Inflammatory macrophage treated with lipopolysaccharide for 4 hours (primary cell): ENCODE measurements at regions not wholly inside any gene's neighbourhood (a gene's known extent, or its start where the extent isn't known, plus 50 kb on each side); places are given as distances from the start of the nearest gene placed in this dataset.

Source experiments
- DNase-seq: peaks from one replicate; pipeline ENCODE4 v3.0.0-alpha.2; 2020

DNA sequence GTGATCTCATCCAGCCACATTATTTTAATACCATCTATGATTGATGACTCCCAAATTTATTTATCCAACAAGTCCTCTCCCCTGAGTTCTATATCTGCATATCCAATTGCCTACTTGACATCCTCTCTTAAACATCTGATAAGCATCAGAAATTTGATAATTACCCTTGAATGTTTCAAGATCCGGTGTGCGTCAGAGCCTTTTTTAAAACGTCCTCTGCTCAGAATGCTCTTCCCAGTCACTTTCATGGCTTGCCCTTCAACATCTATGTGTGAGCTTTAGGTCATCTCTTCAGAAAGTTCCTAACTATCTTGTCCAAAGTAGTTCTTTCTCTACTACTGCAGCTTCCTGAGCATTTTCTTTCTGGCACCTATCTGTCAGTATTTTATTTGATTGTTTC, 364.3 kb downstream of the PLPP3 start:
- no peak for DNase-seq

DNA sequence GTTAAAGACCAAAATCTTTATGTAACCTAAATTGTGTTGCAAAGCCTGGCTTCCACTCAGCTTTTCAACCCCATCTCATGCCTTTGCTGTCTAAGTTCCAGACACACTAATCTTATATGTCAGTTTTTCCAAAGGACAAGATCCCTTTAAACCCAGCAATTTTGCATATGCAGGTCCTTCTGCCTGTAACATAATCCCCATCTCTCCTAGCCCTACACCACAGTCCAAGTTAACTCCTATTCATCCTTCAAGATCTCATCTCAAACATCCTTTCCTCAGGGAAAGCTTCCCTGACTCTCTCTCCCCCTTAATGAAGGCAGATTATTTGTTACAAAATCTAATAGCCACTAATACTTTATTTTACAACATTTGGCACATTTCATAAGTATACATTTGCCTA, 366.3 kb downstream of the PLPP3 start:
- DNase-seq: no peak

DNA sequence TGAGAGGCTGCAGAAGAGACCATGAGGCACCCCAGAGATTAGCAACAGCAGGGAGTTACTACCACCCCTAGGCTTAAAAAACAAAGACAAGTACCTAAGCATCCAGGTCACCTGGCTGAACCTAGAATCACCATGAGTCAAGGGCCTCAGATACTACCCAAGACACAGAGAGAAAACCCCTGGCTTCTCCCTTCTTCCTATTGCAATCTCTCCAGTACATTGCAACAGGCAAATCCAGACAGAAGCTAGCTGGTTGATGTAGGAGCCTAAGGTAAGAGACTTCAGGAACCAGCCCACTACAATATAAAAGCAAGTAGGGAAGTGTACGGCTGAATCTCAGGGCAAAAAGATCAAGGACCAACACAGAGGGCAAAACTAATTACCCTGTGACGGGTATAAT, 367.2 kb downstream of the PLPP3 start:
- no peak for DNase-seq

DNA sequence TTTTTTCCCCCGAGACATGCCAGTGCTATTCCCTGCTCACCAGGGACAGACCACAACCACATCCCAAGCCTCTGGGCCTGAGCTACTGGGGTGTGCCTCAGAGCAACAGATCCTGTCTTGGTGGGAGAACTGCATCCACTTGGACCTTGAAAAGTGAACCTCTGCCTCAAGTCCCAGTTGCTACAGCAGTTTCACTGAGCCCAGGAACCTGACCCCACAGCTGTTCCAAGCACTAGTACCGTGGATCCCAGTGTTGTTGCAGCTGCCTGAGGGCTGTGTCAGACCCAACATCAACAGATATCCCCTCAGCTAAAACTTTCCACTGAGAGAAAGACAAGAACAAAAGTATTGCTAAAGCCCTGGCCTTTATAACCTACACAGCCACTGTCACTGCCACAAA, 373.0 kb downstream of the PLPP3 start:
- no peak for DNase-seq

DNA sequence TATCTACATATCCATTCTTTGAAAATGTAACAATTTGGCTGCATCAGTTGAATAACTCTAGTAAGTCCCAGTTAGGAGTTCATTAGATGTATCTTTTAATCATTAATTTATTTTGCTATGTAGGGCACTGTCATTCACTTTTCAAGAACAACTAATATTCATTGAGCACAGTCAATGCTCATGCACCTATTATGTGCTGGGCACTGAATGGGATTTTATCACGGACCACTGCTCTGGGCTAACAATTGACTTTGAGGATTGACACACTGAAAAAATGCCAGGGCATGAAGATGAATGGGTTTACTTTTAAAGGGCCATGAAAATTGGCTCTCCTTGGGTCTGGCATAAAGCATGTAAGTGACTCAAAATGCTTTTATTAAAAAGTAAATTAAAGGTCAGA, 375.2 kb downstream of the PLPP3 start:
- no peak for DNase-seq

DNA sequence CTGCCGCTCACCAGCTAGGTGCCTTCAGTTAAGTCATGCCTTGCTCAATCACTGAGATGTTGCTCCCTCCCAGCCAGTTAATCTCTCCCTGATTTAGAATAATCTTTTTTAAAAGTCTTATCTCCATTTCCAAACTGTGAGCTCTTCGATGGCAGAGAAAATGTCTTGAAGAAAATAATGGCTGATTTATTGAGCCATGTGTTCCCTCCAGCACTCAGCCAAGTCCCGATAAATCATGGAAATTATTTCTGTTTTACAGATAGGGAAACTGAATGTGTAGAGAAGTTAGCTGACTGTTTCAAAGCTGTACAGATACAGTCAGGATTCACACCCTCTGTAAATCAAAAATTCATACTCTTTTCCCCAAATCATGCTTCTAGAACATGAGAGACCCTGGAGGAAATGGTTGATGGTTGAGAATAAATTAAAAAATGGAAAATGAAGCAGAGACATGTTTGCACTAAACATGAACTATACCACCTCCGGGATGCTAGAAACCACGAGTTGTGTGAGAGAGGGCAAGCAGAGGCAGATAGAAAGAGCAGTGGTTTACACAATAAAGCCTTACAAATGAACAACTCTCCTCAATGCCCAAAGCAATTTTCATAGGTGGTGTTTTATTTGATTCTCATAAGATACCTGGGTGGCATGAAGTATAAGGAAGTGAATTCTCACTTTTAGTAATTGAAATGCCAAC, 376.4 kb downstream of the PLPP3 start:
- no peak for DNase-seq

DNA sequence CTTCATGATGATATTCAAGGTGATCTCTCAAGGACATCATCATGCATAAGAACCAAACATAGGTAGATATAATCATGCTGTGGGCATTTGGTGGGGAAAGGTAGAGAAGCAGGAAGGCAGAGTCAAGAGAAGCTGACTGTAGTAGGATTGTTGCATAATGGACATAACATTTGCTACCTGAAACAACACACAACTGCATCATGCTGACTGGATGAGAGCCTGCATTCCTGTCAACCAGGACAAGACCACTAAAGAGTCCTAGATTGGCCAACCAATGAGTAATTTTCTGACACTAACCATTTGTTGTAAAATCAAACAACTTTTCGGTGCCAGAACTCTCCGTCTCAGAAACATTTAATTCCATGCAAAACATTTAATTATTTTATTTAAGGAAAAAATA, 377.2 kb downstream of the PLPP3 start:
- DNase-seq: no peak

DNA sequence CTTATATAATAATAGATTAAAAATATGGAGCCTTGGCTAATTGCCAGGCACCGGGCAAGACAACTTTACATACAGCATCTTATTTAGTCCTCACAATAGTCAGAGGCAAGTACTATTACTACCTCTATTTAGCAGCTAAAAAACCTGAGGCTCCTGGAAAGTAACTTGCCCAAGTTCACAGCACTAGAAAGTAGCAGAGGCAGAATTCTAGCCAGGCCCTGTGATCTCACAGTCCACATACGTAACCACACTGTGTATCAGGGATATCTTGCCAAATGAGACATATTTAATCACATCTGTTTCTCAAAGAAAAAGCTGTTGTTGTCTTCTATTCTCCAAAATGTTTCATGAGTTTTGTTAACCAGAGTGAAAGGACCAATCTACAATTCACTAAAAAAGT, 378.5 kb downstream of the PLPP3 start:
- DNase-seq: no peak

DNA sequence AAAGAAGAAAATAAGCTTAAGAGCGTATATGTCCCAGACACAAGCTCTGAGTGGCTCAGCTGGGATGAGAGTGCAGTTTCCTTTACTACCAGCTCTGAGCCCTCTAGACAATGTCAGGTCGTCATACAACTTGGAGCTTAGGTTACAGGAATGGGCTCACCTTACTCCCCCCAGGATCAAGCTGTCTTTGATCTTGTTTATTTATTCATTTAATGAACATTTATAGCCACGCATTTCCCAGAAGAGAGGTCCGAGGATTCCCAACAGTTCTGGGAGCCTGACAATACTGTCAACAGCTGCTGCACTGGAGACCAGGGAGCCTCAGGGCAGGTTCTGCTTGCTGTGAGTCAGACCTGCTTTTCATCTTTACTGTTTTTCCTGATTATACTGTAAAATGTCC, 378.9 kb downstream of the PLPP3 start:
- DNase-seq: no peak

DNA sequence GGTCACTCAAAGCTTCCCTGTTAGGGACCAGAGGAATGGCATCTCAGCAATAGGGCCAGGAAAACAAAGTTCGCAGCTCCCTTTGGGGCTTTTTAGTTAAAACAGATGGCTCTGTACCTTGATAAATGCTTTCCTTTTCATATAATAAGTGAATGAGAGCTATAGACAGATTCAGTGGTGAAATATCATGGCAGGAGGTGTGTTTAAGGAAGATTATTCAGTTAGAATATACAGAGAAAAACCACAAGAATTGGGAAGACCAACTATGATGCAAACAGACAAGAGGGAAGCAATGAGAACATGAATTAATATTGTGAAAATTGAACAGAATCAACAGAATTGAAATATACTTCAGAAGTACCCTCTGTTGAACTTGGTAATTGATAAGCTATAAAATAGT, 379.4 kb downstream of the PLPP3 start:
- DNase-seq: peak; percentile 23

DNA sequence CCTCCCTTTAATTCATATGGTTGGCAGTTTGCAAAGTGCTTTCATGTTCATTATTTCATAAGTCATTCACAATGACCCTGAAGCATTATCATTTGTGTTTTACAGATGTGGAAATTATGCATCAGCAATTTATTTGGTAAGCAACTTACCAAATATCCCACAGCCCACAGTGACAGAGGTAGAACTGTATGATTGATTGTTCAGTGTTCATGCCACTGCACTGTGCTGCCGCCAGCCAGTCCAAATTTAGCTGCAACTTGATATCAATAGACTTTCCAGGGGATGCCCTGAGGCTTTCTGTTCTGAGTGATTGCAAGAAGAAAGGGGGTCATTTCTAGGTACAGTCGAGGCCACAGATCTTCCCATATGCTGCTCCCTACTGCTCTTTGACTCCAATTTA, 380.3 kb downstream of the PLPP3 start:
- no peak for DNase-seq

DNA sequence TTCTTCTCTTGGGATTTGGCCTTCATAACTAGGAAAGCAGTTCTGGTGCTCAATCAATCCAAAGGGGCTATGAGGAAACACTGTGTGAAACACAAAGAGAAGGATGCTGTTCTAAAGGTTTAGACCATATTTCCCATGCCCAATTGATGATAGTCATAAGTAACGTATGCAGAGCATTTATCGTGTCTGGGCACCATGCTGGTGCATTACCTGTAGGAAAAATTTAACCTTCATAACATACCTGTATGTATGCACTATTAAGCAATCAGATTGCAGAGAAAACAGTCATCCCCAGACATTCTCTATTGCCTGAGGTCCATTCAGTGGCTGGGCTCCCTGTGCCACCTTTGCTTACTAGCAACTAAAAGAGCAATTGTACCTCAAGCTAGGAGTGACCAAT, 381.4 kb downstream of the PLPP3 start:
- no peak for DNase-seq

DNA sequence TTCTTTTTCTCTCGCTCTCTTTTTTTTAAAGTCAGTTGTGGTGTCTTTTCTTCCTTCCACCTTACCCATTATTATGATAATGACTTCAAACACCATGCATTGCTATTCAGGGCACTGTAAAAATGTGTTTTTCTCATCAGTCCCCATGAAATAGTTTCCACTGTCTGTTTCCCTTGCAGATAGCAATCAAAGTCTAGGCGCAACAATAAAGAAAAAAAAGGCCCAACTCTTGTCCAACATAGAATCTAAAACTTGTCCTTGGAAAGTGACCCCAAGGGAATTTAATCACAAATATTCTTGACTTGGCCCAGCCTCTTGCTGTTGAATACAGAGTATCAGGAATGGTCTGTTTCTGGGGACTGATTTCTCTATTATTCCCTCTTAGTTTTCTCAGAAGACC, 382.5 kb downstream of the PLPP3 start:
- DNase-seq: no peak

DNA sequence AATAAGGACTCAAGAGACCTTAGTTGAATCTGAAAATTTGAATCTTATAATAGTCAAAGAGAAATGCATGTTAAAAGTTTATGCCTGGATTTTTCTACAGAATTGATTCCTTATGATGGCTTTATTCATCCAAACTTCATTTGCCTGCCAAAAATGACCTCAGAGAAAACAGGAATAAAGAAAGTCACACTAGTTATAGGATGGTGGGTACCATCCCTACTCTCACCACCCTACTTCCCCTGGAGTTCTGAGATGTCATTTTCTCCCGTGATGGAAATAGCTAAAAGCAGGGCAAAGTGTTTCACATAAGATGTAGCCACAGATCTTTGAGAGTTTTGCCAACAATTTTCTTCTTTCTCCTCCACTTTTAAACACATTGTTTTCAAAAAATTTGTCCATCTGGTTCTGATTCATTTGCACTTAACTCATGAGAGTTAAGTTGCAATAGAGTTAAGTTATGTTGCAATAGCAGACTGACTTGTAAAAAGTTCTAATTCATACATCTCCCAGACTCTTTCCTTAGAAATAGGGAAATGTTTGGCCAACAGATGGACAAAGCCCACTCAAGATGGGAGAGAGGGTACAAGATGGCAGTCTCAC, 384.6 kb downstream of the PLPP3 start:
- peak; percentile 70 for DNase-seq

DNA sequence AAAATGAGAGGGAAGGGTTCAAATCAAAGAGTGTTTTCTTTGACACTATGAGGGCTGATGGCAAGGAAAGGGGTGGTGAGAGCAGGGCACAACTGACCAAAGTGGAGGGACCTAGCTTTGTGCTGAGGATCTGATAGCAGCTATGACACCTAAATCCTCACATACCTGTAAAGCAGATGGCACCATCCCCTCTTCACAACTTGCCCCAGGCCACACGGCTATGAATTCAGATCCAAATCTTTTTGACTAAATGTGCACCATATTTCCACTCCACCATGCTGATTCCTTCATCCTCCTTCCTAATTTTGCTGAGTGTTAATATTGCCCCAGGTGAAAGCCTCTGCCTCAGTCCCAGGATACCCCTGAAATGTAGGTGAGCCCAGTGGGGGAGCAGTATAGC, 385.7 kb downstream of the PLPP3 start:
- DNase-seq: no peak

DNA sequence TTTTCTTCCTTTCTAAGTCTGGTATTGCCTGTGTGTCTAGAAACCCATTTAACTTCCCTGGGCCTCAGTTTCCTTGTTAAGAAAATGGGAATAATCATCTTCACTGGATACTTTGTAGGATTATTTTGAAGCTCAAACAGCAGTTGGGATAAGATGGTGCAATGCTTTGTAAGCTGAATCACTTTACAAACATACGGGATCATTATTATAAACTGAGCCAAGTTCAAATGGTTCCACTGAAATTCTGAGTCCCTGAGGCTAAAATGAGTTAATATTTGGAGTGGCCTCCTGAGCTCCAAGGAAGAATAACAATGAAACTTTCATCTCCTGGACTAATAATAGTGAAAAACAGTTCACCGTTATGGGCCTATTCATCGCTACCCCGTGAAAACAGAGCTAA, 388.0 kb downstream of the PLPP3 start:
- no peak for DNase-seq

DNA sequence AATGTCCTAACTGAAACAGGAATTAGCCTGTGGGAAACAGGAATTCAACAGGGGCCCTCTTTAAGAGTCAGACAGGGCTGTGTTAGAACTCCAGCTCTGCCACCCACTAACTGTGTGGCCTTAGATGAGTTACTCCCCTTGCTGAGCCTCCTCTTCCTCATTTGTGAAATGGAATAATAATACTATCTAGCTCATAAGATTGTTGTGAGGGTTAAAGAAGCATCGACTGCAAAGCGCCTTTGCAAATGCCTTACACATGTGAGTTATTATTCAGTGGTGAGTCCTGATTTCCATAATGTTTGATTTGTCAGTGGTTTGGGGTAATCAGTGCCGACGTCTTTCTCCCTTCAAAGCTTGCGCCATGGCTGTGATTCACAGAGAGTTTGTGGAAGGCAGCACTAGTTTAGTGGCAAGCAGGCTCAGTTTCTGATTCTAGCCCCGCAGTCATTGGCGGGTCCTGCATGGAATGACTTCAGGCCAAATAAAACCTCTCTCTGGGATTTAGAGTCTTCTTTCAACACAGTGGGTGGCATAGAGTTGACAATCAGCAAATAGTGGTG, 388.5 kb downstream of the PLPP3 start:
- peak; percentile 71 for DNase-seq

DNA sequence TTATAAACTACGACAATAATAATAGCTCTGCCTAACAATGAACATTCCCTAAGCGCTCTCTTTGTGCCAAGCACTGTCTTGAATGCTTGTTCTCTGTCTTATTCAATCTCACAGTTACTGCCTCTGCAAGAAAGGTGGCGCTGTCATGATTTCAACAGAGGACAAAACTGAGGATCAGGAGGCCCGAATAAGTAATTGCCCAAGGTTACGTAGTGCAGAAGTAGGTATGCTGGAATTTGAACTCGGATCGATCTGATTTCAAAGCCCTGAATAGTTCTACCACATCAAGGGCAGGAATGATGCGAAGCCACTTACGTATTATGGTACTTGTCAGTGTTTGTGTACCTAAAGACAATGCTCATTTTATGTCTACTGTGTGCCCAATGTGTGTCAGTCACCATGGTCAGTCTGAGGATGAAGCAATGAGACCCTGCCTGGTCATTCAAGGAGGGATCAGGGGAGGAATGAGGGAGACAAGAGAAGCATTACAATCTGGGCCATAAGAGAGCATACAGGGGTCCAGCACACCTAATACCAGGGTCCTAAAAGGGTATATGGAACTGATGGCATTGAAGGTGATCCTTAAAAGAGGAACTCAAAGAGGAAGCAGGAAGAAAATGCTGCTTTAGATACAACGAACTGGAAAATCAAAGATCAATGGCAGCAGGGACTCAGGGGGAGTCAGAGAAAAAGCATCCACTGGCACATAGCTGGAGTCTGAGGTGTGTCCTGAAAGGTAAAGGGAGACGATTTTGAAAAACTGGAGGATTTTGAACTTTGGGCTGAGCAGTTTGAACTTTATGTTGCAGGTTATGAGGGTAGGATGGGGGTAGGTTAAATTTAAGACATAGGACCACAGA, 389.2 kb downstream of the PLPP3 start:
- DNase-seq: no peak

DNA sequence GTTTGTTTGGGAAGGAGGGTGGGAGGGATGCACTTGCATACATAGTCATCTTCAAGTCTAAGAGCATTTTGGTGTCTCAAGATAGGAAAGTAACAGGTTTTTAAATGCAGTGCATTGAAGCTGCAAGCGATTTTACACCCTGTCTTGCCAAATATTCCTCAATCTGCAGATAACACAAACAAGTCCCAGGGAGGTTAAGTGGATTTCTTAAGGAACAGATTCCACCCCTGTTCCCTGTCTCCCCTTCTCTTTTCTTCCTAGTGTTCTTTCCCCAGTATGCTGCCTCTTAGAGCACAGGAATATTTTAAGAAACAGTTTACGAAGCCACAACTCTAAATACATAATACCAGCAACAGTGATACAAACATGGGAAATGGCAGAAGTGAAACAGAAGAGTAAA, 389.9 kb downstream of the PLPP3 start:
- no peak for DNase-seq

DNA sequence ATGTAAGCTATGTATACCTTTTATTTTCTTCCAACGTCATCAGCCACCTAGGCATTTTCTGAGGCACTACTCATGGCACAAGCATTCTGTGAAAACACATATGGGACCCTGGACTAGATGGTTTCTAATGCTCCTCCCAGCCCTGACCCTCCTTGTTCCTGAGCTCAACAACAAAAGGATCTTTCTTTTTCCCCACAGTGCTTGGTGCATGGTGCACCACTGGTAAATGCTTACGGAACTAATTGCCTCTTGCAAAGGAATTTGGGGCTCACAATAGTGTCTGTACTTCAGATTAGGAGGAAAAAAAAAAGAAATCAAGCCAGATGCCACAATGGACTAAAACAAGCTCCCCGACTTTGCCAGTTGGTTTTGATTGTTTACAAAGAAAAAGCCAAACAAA, 390.5 kb downstream of the PLPP3 start:
- DNase-seq: no peak

DNA sequence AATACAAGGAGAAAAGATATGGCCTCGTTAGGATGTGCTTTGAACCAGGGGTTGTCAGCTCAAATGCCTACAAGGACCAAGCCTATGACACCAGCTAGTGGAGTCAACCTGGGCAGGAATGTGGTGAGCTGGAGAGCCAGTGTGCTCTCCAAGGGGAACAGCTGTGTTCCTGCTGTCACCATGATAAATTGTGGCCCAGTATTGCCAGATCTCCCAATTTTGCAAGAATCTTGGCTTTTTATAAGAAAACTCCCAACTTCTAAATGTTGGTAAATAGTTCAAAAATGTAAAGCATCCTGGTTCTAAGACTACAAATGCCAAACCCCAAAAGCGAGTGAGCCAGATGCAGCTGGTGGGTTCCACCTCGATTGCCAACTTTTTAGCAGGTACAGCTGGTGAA, 391.1 kb downstream of the PLPP3 start:
- no peak for DNase-seq

DNA sequence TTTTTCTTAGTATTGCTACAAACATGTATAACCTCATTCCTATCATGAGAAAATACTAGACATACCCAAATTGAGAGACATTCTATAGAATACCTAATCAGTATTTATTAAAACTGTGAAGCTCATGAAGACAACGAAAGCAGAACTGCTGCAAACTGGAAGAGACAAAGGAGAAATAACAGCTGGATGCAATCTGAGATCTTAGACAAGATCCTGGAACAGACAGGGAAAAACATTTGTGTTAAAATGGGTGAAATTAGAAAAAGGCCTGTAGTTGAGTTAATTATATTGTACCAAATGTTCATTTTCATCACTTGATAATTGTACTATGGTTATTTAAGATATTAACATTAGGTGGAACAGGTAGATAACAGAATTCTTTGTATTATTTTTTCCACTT, 392.0 kb downstream of the PLPP3 start:
- no peak for DNase-seq

DNA sequence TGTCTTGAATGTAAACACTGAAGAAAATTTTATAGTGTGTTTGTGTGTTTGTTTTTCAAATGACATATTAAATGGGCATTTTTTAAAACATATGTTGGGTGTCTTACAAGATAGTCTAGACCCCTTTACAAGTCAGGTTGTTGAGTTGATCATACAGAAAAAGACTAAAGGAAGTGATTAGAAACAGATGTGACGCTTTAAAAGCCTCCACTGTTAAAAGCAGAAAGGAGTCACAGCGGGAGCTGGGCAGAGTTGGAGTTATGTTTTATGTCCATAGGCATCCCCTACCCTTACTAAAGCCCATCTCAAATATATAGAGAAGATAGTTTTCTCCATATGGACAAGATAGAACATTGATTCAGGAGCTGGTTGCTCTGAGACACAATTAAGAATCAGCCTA, 393.9 kb downstream of the PLPP3 start:
- DNase-seq: no peak

DNA sequence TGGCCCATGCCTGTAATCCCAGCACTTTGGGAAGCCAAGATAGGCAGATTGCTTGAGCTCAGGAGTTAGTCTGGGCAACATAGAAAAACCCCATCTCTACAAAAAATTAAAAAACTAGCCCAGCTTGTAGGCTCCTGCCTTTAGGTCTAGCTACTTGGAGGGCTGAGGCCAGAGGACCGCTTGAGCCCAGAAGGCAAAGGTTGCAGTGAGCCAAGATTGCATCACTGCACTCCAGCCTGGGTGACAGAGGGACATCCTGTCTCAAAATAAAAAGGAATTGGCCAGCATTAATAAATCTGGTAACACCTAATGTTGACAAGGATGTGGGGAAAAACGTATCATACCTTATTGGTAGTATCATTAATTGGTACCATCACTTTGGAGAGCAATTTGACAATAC, 396.2 kb downstream of the PLPP3 start:
- no peak for DNase-seq
